ENCODE measurements at regions not wholly inside any gene's neighbourhood (a gene's known extent, or its start where the extent isn't known, plus 50 kb on each side); places are given as distances from the start of the nearest gene placed in this dataset.

DNA sequence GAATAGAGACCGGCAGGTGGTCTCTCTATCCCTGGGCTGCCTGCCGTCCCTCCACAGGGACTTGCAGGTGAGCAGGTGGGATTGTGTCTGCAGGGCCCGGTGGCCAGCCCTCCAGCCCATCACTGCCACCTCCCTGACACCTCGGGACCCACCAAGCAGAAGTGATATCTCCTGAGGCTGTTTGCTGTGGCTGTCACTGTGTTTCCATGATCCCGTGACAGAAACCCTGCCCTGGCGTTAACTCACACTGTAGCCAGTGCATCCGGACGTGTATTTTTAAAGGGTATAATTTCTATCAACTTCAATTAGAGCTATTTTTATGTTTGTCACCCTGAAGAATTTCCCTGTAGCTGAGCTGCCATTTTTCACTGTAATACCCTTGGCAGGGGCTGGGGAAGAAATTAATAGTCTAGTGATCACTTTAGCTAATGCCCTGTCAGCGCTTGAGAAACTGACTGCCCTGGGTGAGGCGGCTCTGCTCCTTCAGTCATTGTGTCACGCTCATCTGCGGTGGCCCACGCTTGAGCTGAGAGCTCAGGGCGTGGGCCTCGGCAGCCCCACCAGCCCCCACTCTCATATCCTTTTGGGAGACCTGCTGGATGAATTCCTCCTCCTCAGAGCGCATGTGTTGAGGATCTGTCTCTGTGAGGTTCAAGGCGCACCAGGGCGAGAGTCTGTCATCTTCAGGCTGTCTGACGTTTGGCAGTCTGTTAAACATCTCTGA, 229.9 kb upstream of the CIBAR2 start:
- TF ChIP-seq, protein P1, sequence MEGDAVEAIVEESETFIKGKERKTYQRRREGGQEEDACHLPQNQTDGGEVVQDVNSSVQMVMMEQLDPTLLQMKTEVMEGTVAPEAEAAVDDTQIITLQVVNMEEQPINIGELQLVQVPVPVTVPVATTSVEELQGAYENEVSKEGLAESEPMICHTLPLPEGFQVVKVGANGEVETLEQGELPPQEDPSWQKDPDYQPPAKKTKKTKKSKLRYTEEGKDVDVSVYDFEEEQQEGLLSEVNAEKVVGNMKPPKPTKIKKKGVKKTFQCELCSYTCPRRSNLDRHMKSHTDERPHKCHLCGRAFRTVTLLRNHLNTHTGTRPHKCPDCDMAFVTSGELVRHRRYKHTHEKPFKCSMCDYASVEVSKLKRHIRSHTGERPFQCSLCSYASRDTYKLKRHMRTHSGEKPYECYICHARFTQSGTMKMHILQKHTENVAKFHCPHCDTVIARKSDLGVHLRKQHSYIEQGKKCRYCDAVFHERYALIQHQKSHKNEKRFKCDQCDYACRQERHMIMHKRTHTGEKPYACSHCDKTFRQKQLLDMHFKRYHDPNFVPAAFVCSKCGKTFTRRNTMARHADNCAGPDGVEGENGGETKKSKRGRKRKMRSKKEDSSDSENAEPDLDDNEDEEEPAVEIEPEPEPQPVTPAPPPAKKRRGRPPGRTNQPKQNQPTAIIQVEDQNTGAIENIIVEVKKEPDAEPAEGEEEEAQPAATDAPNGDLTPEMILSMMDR (IDR thresholded peaks at IDR 0.05): no peak
- no peak for TF ChIP-seq POLR2A (IDR thresholded peaks at IDR 0.05)

Data from heart left ventricle (tissue), 13 donors.